A549 (cell line): ENCODE measurements at regions not wholly inside any gene's neighbourhood (a gene's known extent, or its start where the extent isn't known, plus 50 kb on each side); places are given as distances from the start of the nearest gene placed in this dataset.

Source experiments
- ATAC-seq, 2 experiments: fragments of 200-7000 bp in 1 of 2; fragments of >200 bp in 1 of 2; cut with Nextera tagmentation in 1 of 2; cut with Tn5 transposase in 1 of 2; 3 replicates each; pipeline versions ENCODE4 v1.8.0 to v1.9.1; 2018 to 2020; ENCODE audit warnings: mild to moderate bottlenecking in 1 of 2, moderate library complexity in 1 of 2
- CTCF ChIA-PET: fragments of 300-600 bp; sonication (Branson Sonifier 250); formaldehyde crosslinking; extraction: SDS; loops from one replicate; lab custom pipeline; 2021; ENCODE audit warnings: antibody characterized with exemption, inconsistent platforms; lab: Yijun Ruan, JAX
- POLR2A ChIA-PET: fragments of 350-600 bp; formaldehyde crosslinking; extraction: SDS; loops from one replicate; lab custom pipeline; 2021; ENCODE audit warnings: antibody characterized with exemption, inconsistent platforms; lab: Yijun Ruan, JAX
- DNase-seq, 2 experiments: peaks; one replicate each; pipeline versions ENCODE4 v3.0.0 to v3.0.0-alpha.2; 2011 to 2016; ENCODE audit warnings: low read depth in 1 of 2, low spot score in 1 of 2
- FAIRE-seq: peaks from 2 replicates; lab custom pipeline; 2011; peaks lifted over from hg19 to GRCh38; lab: Jason Lieb, UNC
- H3K27ac ChIP-seq, 2 experiments: fragments of >200 bp; sonication (Bioruptor Twin); formaldehyde crosslinking; 3 replicates each; pipeline ENCODE4 v1.5.1; 2016 to 2017
- H3K4me1 ChIP-seq: fragments of >200 bp; sonication (Bioruptor Twin); formaldehyde crosslinking; 3 replicates; pipeline ENCODE4 v1.6.1; 2016
- H3K4me2 ChIP-seq: fragments of >200 bp; sonication (Bioruptor Twin); formaldehyde crosslinking; 3 replicates; pipeline ENCODE4 v1.6.1; 2016
- H3K4me3 ChIP-seq: fragments of >200 bp; sonication (Bioruptor Twin); formaldehyde crosslinking; 3 replicates; pipeline ENCODE4 v1.5.1; 2016
- H3K9me3 ChIP-seq: fragments of >200 bp; sonication (Bioruptor Twin); formaldehyde crosslinking; 3 replicates; pipeline ENCODE4 v1.6.1; 2016
- CHD2 ChIP-seq: fragments of 150-350 bp; IDR thresholded peaks from 2 replicates; pipeline ENCODE4 v1.6.1; 2014; ENCODE audit warnings: low read length; ENCODE audit not compliant: partially characterized antibody
- CHD4 ChIP-seq: fragments of 200-600 bp; sonication (generic); IDR thresholded peaks from 2 replicates; pipeline ENCODE4 v1.6.1; 2016; ENCODE audit warnings: antibody characterized with exemption, mild to moderate bottlenecking, borderline replicate concordance
- EHF ChIP-seq: fragments of 250-450 bp; sonication (Bioruptor Pico); IDR thresholded peaks from 2 replicates; pipeline ENCODE4 v1.5.0; 2020; ENCODE audit warnings: mild to moderate bottlenecking
- GATA3 ChIP-seq: IDR thresholded peaks from 2 replicates; pipeline ENCODE4 v1.6.1; 2012; ENCODE audit warnings: borderline replicate concordance
- HEYL ChIP-seq: fragments of 250-450 bp; sonication (Bioruptor Pico); IDR thresholded peaks from 2 replicates; pipeline ENCODE4 v1.8.0; 2021; ENCODE audit warnings: mild to moderate bottlenecking, moderate library complexity
- HOXA7 ChIP-seq: fragments of 250-450 bp; sonication (Bioruptor Pico); IDR thresholded peaks from 2 replicates; pipeline ENCODE4 v1.5.0; 2020; ENCODE audit warnings: mild to moderate bottlenecking, moderate library complexity
- HOXB5 ChIP-seq: fragments of 250-450 bp; sonication (Bioruptor Pico); IDR thresholded peaks from 2 replicates; pipeline ENCODE4 v1.5.0; 2020; ENCODE audit warnings: mild to moderate bottlenecking, moderate library complexity
- JUN ChIP-seq, 2 experiments: fragments of >200 bp; sonication (Bioruptor Twin); formaldehyde crosslinking; IDR thresholded peaks; 2 replicates in 1 of 2; 3 replicates in 1 of 2; pipeline ENCODE4 v1.6.1; 2016 to 2017
- KDM1A ChIP-seq: fragments of 200-600 bp; sonication (generic); IDR thresholded peaks from 2 replicates; pipeline ENCODE4 v1.6.1; 2016; ENCODE audit warnings: low read depth, mild to moderate bottlenecking
- NFE2L2 ChIP-seq: fragments of 150-350 bp; conservative IDR thresholded peaks from 2 replicates; pipeline ENCODE4 v1.6.1; 2014; ENCODE audit warnings: low read length
- POLR2A ChIP-seq: IDR thresholded peaks from 2 replicates; pipeline ENCODE4 v1.6.1; 2012; ENCODE audit warnings: mild to moderate bottlenecking, low read length
- POLR2AphosphoS2 ChIP-seq: conservative IDR thresholded peaks from 2 replicates; pipeline ENCODE4 v1.6.1; 2012; ENCODE audit warnings: low read length, improper control_type of control experiment, inconsistent platforms
- RARB ChIP-seq: fragments of 250-450 bp; sonication (Bioruptor Pico); IDR thresholded peaks from 2 replicates; pipeline ENCODE4 v1.8.0; 2021; ENCODE audit warnings: mild to moderate bottlenecking, moderate library complexity
- RFX5 ChIP-seq: fragments of 450-650 bp; IDR thresholded peaks from 2 replicates; pipeline ENCODE4 v1.7.1; 2014; ENCODE audit warnings: antibody characterized with exemption, mild to moderate bottlenecking, moderate library complexity
- TP53 ChIP-seq: fragments of 250-450 bp; sonication (Bioruptor Pico); IDR thresholded peaks from 2 replicates; pipeline ENCODE4 v1.5.0; 2021; ENCODE audit warnings: mild to moderate bottlenecking, moderate library complexity
- ZC3H11A ChIP-seq: fragments of 450-650 bp; IDR thresholded peaks from 2 replicates; pipeline ENCODE4 v1.6.1; 2014; ENCODE audit warnings: antibody characterized with exemption, mild to moderate bottlenecking
- ZNF302 ChIP-seq: fragments of 250-450 bp; sonication (Bioruptor Pico); IDR thresholded peaks from 2 replicates; pipeline ENCODE4 v1.9.0; 2021; ENCODE audit warnings: inconsistent platforms, mild to moderate bottlenecking, moderate library complexity
- WGBS: methylation state at CpG from one replicate; pipeline ENCODE4 v1.1.6; 2017; ENCODE audit errors: missing lambda C conversion rate; 5-methylcytosine and 5-hydroxymethylcytosine counted together
- TF ChIP-seq, protein P1 (sequence below): fragments of 250-450 bp; sonication (Bioruptor Pico); IDR thresholded peaks from 2 replicates; pipeline ENCODE4 v1.5.0; 2021; ENCODE audit warnings: mild to moderate bottlenecking, moderate library complexity, borderline replicate concordance
- TF ChIP-seq, protein P2 (sequence below): fragments of >200 bp; sonication (Bioruptor Twin); formaldehyde crosslinking; IDR thresholded peaks from 3 replicates; pipeline ENCODE4 v1.6.1; 2016
- TF ChIP-seq, protein P3 (sequence below): fragments of 200-600 bp; sonication (generic); IDR thresholded peaks from 2 replicates; pipeline ENCODE4 v1.6.1; 2016; ENCODE audit warnings: antibody characterized with exemption, mild to moderate bottlenecking, moderate library complexity
- TF ChIP-seq, protein P4 (sequence below): fragments of >200 bp; sonication (Bioruptor Twin); formaldehyde crosslinking; IDR thresholded peaks from 2 replicates; pipeline ENCODE4 v1.6.1; 2016

DNA sequence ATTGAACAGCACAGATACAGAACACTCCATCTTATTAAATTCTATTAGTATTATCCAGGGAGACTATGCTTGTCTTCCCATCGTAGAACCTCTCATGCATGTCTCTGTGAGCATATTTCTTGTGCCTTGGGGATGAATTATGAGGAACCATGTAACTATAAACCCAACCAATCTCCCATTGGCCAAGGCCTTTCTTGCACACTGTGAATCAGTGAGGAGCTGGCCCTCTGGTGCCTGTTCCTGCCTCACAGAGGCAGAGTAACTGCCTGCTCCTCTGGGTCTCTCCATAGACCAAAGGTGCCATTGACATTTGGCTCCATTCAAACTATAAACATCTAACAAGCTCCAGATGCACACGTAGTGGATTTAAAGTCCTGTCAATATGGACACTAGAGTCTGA is 190.4 kb downstream of the ENC1 start (continued):
- TF ChIP-seq, protein P1, sequence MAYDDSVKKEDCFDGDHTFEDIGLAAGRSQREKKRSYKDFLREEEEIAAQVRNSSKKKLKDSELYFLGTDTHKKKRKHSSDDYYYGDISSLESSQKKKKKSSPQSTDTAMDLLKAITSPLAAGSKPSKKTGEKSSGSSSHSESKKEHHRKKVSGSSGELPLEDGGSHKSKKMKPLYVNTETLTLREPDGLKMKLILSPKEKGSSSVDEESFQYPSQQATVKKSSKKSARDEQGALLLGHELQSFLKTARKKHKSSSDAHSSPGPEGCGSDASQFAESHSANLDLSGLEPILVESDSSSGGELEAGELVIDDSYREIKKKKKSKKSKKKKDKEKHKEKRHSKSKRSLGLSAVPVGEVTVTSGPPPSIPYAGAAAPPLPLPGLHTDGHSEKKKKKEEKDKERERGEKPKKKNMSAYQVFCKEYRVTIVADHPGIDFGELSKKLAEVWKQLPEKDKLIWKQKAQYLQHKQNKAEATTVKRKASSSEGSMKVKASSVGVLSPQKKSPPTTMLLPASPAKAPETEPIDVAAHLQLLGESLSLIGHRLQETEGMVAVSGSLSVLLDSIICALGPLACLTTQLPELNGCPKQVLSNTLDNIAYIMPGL (CRISPR knock-in tag): no peak
- TF ChIP-seq HOXB5 (CRISPR knock-in tag) (no peak), EHF (CRISPR knock-in tag) (no peak), ZC3H11A (no peak), POLR2A (no peak), CHD2 (no peak), HEYL (CRISPR knock-in tag) (no peak)
- TF ChIP-seq, protein P2, sequence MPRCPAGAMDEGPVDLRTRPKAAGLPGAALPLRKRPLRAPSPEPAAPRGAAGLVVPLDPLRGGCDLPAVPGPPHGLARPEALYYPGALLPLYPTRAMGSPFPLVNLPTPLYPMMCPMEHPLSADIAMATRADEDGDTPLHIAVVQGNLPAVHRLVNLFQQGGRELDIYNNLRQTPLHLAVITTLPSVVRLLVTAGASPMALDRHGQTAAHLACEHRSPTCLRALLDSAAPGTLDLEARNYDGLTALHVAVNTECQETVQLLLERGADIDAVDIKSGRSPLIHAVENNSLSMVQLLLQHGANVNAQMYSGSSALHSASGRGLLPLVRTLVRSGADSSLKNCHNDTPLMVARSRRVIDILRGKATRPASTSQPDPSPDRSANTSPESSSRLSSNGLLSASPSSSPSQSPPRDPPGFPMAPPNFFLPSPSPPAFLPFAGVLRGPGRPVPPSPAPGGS: no peak

DNA sequence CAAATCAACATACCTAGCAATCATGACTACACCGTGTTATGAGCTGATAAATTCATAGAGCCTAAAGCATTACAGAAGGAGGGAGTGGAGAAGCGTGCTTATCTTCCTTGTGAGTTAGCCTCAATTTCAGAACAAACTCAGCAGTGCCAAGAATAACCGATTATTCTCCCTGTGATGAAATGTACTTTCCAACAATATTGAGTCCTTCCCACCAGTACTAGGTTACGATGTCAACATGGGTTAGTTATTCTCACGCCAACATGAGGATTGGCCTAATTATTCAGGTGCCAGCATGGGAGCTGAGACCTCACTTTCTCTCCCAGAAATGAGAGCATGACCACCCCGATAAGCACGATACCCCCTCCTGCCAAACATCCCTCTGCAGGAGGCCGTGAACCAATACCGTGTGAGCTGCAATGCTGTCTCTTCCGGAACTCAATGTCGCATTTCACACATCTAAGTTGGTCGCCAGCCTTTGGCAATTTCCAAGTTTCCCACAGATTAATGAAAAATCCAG is 193.7 kb downstream of the ENC1 start:
- ChIA-PET POLR2A (no interaction called here), CTCF (no interaction called here)
- ATAC-seq (no peak), DNase-seq (no peak), FAIRE-seq (no peak)
- no peak overlapping the region for H3K4me2 ChIP-seq
- H3K4me3 ChIP-seq: no peak overlapping the region
- TF ChIP-seq EHF (CRISPR knock-in tag) (no peak), HOXA7 (no peak), ZNF302 (CRISPR knock-in tag) (no peak)
- TF ChIP-seq, protein P2: no peak
- no peaks in the 10 kb centered on the region for H3K9me3 ChIP-seq
- no peaks in the 10 kb centered on the region for H3K4me1 ChIP-seq
- 86% methylated on average over 12 of the region's 12 CpGs for WGBS
- no peak overlapping the region for H3K27ac ChIP-seq

DNA sequence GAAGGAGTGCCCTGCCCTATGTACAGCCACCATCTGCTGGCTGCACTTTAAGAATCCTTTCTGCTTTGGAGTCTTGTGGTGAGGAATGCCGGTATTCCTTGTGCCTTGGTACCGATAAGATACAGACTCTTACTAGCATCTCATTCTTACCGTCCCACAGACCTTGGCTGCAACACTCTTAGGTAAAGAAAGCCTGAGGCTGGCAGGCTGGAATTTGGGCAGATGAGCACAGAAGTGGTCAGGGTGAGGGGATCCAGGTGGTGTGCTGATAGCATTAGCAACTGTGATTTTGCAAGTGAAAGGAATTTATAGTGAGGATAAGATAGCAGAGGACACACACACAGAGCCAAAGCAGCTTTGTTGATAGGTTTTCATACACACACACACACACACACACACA is 198.1 kb downstream of the ENC1 start:
- no peak for ATAC-seq
- TF ChIP-seq EHF (CRISPR knock-in tag) (no peak), CHD4 (no peak), KDM1A (no peak), JUN (IDR thresholded peaks at IDR 0.05) (no peak), RARB (CRISPR knock-in tag) (no peak), NFE2L2 (no peak), GATA3 (no peak), POLR2AphosphoS2 (no peak), RFX5 (no peak), HOXB5 (CRISPR knock-in tag) (no peak), TP53 (CRISPR knock-in tag) (no peak)
- TF ChIP-seq, protein P3, sequence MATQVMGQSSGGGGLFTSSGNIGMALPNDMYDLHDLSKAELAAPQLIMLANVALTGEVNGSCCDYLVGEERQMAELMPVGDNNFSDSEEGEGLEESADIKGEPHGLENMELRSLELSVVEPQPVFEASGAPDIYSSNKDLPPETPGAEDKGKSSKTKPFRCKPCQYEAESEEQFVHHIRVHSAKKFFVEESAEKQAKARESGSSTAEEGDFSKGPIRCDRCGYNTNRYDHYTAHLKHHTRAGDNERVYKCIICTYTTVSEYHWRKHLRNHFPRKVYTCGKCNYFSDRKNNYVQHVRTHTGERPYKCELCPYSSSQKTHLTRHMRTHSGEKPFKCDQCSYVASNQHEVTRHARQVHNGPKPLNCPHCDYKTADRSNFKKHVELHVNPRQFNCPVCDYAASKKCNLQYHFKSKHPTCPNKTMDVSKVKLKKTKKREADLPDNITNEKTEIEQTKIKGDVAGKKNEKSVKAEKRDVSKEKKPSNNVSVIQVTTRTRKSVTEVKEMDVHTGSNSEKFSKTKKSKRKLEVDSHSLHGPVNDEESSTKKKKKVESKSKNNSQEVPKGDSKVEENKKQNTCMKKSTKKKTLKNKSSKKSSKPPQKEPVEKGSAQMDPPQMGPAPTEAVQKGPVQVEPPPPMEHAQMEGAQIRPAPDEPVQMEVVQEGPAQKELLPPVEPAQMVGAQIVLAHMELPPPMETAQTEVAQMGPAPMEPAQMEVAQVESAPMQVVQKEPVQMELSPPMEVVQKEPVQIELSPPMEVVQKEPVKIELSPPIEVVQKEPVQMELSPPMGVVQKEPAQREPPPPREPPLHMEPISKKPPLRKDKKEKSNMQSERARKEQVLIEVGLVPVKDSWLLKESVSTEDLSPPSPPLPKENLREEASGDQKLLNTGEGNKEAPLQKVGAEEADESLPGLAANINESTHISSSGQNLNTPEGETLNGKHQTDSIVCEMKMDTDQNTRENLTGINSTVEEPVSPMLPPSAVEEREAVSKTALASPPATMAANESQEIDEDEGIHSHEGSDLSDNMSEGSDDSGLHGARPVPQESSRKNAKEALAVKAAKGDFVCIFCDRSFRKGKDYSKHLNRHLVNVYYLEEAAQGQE: no peak
- TF ChIP-seq, protein P4, sequence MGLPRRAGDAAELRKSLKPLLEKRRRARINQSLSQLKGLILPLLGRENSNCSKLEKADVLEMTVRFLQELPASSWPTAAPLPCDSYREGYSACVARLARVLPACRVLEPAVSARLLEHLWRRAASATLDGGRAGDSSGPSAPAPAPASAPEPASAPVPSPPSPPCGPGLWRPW: no peak
- H3K27ac ChIP-seq: no peak overlapping the region
- no peak for FAIRE-seq
- H3K9me3 ChIP-seq: no peaks in the 10 kb centered on the region
- 60% methylated on average over 3 of the region's 3 CpGs for WGBS
- no peak for DNase-seq
- H3K4me3 ChIP-seq: no peak overlapping the region
- ChIA-PET POLR2A (no interaction called here), CTCF (interaction anchor here (1.3 to 1.5 kb wide), 2 partner anchors 18 to 198 kb away, joined by 3 to 4 read pairs; partner anchors contain the start of gene ENC1)
- no peaks in the 10 kb centered on the region for H3K4me1 ChIP-seq
- no peak overlapping the region for H3K4me2 ChIP-seq
